Gastroesophageal sphincter (tissue), 4 donors: ENCODE measurements at regions not wholly inside any gene's neighbourhood (a gene's known extent, or its start where the extent isn't known, plus 50 kb on each side); places are given as distances from the start of the nearest gene placed in this dataset.

Experiments used
- ATAC-seq: fragments of 150-250 bp; one replicate; pipeline ENCODE4 v1.9.1; 2016; ENCODE audit warnings: mild to moderate bottlenecking, moderate library complexity
- H3K27ac ChIP-seq, 4 donors: fragments of 200-600 bp; sonication (generic) in 3 of 4; 1 replicate in 3 of 4; 2 replicates in 1 of 4; pipeline ENCODE4 v1.5.1; 2016 to 2019
- H3K27me3 ChIP-seq: fragments of 200-600 bp; sonication (generic); one replicate; pipeline ENCODE4 v1.5.1; 2019
- H3K36me3 ChIP-seq, 2 donors: fragments of 200-600 bp; sonication (generic); one replicate each; pipeline ENCODE4 v1.5.1; 2019; ENCODE audit warnings: control low read depth in 1 of 2
- H3K4me1 ChIP-seq, 3 donors: fragments of 200-600 bp; sonication (generic); 1 replicate in 2 of 3; 2 replicates in 1 of 3; pipeline ENCODE4 v1.5.1; 2016 to 2019; ENCODE audit warnings: control low read depth in 2 of 3
- H3K4me3 ChIP-seq, 2 donors: fragments of 200-600 bp; sonication (generic); one replicate each; pipeline ENCODE4 v1.5.1; 2019; ENCODE audit warnings: mild to moderate bottlenecking in 1 of 2, moderate library complexity in 1 of 2
- H3K9me3 ChIP-seq, 3 donors: fragments of 200-600 bp; sonication (generic); one replicate each; pipeline ENCODE4 v1.5.1; 2017 to 2019; ENCODE audit warnings: control low read depth in 2 of 3
- EP300 ChIP-seq: sonication (generic); formaldehyde crosslinking; IDR thresholded peaks from one replicate; pipeline ENCODE4 v1.6.1; 2017; ENCODE audit warnings: antibody characterized with exemption, mild to moderate bottlenecking
- POLR2A ChIP-seq, 2 donors: fragments of 450-650 bp; IDR thresholded peaks; one replicate each; pipeline ENCODE4 v1.6.1; 2017; ENCODE audit warnings: antibody characterized with exemption in 2 of 2, mild to moderate bottlenecking in 2 of 2, moderate library complexity in 1 of 2
- POLR2AphosphoS5 ChIP-seq: sonication (generic); formaldehyde crosslinking; IDR thresholded peaks from one replicate; pipeline ENCODE4 v1.6.1; 2017; ENCODE audit warnings: antibody characterized with exemption
- WGBS, 2 donors: methylation state at CpG; one replicate each; pipeline ENCODE4 v1.1.5; 2018; ENCODE audit warnings: low coverage in 1 of 2; 5-methylcytosine and 5-hydroxymethylcytosine counted together
- TF ChIP-seq, protein P1 (sequence below), 4 experiments: fragments of 200-600 bp in 2 of 4; fragments of 450-650 bp in 2 of 4; sonication (generic) in 1 of 4; IDR thresholded peaks; one replicate each; pipeline ENCODE4 v1.5.1; 2017 to 2019; ENCODE audit warnings: antibody characterized with exemption in 4 of 4, mild to moderate bottlenecking in 2 of 4, moderate library complexity in 2 of 4

DNA sequence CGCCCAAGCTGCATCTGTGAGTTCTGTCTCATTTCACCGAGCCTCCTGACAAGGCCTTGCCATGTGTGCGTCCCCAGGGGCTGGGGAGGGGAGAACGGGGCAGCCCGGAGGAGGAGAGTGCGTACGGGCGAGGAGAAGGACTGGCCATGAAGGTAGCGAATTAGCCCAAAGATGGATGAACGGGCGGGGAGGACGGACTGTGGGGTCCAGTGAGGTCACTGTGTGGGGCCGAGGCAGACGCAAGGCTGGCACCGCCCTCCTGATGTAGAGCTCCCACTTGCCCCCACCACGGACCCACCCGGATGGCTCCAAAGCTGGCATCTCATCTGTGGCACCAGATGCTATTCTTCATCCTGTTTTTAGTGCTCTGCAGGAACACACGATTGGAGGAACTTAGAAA is 330.4 kb downstream of the AJAP1 start:
- peaks cover 0 to 11% (median 0%) of the 10 kb centered on the region in 3 donors for H3K9me3 ChIP-seq
- ATAC-seq = no peak
- peaks cover 51% of the 10 kb centered on the region for H3K27me3 ChIP-seq
- 78 to 85% methylated on average over 5 to 15 of the region's 18 CpGs for WGBS, 2 donors
- no peak overlapping the region for H3K27ac ChIP-seq
- H3K4me3 ChIP-seq = no peak overlapping the region
- TF ChIP-seq, protein P1, sequence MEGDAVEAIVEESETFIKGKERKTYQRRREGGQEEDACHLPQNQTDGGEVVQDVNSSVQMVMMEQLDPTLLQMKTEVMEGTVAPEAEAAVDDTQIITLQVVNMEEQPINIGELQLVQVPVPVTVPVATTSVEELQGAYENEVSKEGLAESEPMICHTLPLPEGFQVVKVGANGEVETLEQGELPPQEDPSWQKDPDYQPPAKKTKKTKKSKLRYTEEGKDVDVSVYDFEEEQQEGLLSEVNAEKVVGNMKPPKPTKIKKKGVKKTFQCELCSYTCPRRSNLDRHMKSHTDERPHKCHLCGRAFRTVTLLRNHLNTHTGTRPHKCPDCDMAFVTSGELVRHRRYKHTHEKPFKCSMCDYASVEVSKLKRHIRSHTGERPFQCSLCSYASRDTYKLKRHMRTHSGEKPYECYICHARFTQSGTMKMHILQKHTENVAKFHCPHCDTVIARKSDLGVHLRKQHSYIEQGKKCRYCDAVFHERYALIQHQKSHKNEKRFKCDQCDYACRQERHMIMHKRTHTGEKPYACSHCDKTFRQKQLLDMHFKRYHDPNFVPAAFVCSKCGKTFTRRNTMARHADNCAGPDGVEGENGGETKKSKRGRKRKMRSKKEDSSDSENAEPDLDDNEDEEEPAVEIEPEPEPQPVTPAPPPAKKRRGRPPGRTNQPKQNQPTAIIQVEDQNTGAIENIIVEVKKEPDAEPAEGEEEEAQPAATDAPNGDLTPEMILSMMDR (IDR thresholded peaks at IDR 0.05) = no peak
- no peak for TF ChIP-seq EP300
- no peak for TF ChIP-seq POLR2AphosphoS5
- no peak for TF ChIP-seq POLR2A (IDR thresholded peaks at IDR 0.05)
- no peaks in the 10 kb centered on the region for H3K36me3 ChIP-seq
- H3K4me1 ChIP-seq = no peaks in the 10 kb centered on the region

DNA sequence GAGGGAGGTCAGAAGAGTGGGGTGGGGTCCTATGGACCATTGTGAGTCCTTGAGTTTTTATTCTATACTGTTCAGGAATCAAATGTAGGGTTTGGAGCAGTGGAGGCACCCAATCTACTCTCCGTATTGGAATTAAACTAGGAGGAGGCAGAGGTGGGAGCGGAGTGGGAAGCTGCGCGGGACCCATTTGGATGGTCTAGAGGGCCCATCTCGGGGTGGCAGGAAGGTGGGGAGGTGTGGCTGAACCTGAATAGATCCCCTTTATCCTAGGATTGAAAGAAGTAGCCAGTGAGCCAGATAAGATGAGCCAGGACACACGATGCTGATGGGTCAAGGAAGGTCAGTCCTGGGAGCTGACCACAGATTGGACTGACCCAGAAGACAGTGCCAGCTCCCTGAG is 325.8 kb downstream of the AJAP1 start:
- ATAC-seq = no peak
- 77 to 79% methylated on average over 6 of the region's 6 CpGs for WGBS, 2 donors
- no peak for TF ChIP-seq EP300
- TF ChIP-seq POLR2AphosphoS5 = no peak
- no peak for TF ChIP-seq POLR2A (IDR thresholded peaks at IDR 0.05)
- TF ChIP-seq, protein P1 (IDR thresholded peaks at IDR 0.05) = no peak
- Histone ChIP-seq H3K9me3 (peaks cover 0 to 11% (median 0%) of the 10 kb centered on the region in 3 donors), H3K27me3 (peaks cover 55% of the 10 kb centered on the region), H3K36me3 (no peaks in the 10 kb centered on the region), H3K4me3 (no peak overlapping the region), H3K4me1 (no peaks in the 10 kb centered on the region), H3K27ac (no peak overlapping the region)

DNA sequence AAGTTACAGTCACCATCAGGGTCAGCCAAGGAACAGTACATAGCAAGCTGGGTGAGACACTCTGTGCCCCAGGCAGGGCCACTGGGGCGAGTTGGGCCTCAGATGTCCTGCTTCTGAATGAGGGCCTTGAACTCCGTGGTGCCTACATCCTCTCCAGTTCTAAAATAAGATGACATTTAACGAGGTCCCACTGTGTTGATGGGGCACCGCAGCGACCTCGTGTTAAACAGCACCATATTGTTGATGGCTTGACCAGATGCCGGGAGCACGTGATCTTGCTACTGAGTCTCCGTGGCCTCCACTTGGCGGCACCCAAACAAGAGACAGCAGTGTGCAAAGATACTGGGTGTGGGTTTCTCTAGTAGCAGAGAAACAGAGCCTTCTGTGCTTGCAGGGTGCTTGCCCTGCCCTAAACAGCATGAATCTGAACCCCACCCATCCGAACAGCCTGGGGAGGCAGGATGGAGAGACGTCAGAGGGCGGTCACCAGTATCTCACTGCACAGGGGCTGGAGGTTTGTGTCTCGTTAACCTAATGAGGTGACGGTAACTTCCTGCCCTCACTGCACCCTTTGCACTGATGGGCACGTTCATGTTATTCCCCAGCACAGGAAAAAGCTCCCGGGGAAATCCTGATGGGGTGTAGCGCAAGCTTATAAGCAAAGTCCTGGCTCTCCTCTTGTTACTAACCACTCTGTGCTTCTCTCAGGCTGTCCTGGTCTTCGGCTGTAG is 324.4 kb downstream of the AJAP1 start:
- ATAC-seq = peak; percentile 48
- peaks cover 0 to 6% (median 0%) of the 10 kb centered on the region in 3 donors for H3K9me3 ChIP-seq
- H3K4me1 ChIP-seq = no peaks in the 10 kb centered on the region
- no peaks in the 10 kb centered on the region for H3K36me3 ChIP-seq
- no peak for TF ChIP-seq POLR2A (IDR thresholded peaks at IDR 0.05)
- no peak for TF ChIP-seq EP300
- TF ChIP-seq POLR2AphosphoS5 = no peak
- TF ChIP-seq, protein P1 (IDR thresholded peaks at IDR 0.05) = no peak
- peaks cover 48% of the 10 kb centered on the region for H3K27me3 ChIP-seq
- H3K4me3 ChIP-seq = no peak overlapping the region
- 54 to 67% methylated on average over 6 to 10 of the region's 19 CpGs for WGBS, 2 donors
- H3K27ac ChIP-seq = peak overlapping the region in 2 of 4 donors; percentile 24 to 47

- Histone ChIP-seq H3K4me3 (no peak overlapping the region), H3K27me3 (peaks cover 59% of the 10 kb centered on the region), H3K4me1 (no peaks in the 10 kb centered on the region), H3K27ac (peak overlapping the region in 2 of 4 donors; percentile 10 to 35), H3K36me3 (no peaks in the 10 kb centered on the region), H3K9me3 (no peaks in the 10 kb centered on the region)
- TF ChIP-seq, protein P1 (IDR thresholded peaks at IDR 0.05) = no peak
- TF ChIP-seq POLR2A (IDR thresholded peaks at IDR 0.05) (no peak), EP300 (no peak), POLR2AphosphoS5 (no peak)
- no peak for ATAC-seq
- 7 to 32% methylated on average over 6 to 10 of the region's 11 CpGs for whole genome bisulfite sequencing, 2 donors
These were observed 323.3 kb downstream of the AJAP1 start for GRCh38 chr1:4977701-4978100.

- no peaks in the 10 kb centered on the region for H3K36me3 ChIP-seq
- H3K9me3 ChIP-seq = no peaks in the 10 kb centered on the region
- no peak for ATAC-seq
- peaks cover 53% of the 10 kb centered on the region for H3K27me3 ChIP-seq
- no peak overlapping the region for H3K4me3 ChIP-seq
- H3K27ac ChIP-seq = no peak overlapping the region
- H3K4me1 ChIP-seq = no peaks in the 10 kb centered on the region
- WGBS, 2 donors = 75 to 88% methylated on average over 3 to 10 of the region's 15 CpGs
- TF ChIP-seq POLR2AphosphoS5 (no peak), EP300 (no peak), POLR2A (IDR thresholded peaks at IDR 0.05) (no peak)
- TF ChIP-seq, protein P1 (IDR thresholded peaks at IDR 0.05) = no peak
These were observed 322.5 kb downstream of the AJAP1 start for GRCh38 chr1:4976859-4977440.
